NCI-H1417 (cell line): ENCODE measurements at regions not wholly inside any gene's neighbourhood (a gene's known extent, or its start where the extent isn't known, plus 50 kb on each side); places are given as distances from the start of the nearest gene placed in this dataset.
"Not testable (repeated sequence)": the region's sequence is repeated elsewhere in the genome, so short reads cannot be mapped to it uniquely, and the experiment has no call there.

ENCODE experiments used
- DNase-seq, 3 experiments: peaks; one replicate each; lab custom pipeline; 2025; lab: John Stamatoyannopoulos, UW

DNA sequence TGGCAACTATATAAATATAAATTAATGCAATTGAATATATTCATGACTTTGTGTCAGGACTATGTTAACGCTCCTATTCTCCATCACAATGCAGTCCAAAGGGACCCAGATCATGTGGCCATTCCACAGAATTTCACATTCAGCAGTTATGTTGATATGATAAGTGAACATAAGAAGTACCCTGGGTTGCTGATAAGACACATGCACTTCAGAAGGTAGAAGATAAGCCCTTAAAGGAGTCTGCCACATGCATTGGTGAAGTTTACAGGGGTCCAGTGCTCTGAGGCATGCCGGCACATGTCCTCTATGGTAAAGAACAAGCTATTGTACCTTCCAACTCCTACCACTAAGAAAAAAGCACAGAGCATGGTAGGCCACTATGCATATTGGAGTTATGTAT is 76.4 kb downstream of the PHAX start:
- no peak for DNase-seq

DNA sequence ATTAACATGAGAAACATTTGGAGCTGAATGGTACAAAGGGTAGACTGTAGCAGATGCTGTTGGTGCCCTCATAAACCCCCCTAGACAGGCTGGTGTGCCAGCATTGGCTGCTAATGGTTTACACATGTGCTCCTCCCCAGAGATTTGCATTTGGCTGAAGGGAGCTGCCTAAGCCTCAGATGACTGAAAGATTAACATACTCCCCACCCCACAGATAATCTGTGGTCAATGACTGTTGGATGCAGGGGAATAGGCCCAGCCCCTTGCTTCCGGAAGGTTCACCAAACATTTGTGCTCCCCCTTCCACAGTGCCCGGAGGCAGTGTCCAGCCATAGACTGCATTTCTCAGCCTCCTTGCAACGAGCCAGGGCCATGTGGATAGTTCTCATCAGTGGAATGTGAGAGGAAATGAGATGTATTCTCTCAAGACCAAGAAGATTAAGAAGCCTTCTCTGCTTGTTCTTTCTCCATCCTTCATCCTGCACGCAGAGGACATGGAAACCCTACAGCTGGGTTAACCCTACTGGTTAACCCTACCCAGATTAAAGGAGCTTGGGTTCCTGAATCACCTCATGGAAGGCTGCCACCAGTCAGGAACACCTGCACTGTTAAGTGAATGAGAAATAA is 79.6 kb downstream of the PHAX start:
- DNase-seq = no peak

DNA sequence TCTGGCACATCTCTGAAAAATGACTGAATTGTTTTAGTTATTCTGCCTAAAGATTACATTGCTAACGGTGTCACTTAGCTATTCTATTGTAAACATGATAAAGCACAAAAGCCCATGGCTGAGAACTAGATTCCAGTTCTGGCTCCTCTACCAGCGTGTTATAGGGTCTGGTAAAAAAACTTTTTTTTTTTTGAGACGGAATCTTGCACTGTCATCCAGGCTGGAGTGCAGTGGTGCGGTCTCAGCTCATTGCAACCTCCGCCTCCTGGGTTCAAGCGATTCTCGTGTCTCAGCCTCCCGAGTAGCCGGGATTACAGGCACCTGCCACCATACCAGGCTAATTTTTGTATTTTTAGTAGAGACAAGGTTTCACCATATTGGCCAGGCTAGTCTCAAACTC is 80.6 kb downstream of the PHAX start:
- DNase-seq = not testable (repeated sequence)

DNA sequence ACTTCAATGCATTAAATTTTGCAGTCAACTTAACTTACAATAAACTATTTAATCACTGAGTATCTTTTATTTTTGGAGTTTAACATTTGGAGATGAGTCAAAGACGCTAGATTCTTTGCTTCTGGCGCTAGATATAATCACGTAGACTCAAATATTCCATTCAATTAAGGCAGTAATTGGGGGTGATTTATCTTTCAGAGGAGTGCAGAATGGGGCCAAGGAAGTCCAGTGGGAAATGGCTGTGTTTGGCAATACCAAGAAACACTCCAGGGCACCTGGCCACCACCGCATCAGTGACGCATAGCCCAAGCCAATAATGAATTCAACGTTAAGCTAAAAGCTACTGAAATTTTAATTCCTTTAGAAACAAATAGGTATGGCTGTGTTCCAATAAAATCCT is 81.2 kb downstream of the PHAX start:
- DNase-seq = no peak

DNA sequence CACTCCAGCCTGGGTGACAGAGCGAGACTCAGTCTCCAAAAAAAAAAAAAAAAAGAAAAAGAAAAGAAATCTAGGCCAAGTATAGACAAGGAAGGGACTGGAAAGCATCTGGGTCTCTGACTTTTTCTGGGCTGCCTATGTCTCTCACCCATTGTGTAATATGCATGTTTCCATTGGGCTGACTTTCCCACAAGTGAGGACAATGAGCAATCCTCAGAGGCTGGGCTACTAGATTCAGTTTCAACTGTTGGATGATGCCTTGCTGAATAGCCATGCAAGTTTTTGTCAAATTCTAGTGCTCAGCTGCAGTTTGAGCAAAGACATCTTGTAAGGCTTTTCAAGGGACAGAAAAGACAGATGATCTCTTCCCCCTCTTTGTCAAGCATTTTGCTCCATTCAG is 82.1 kb downstream of the PHAX start:
- no peak for DNase-seq

DNA sequence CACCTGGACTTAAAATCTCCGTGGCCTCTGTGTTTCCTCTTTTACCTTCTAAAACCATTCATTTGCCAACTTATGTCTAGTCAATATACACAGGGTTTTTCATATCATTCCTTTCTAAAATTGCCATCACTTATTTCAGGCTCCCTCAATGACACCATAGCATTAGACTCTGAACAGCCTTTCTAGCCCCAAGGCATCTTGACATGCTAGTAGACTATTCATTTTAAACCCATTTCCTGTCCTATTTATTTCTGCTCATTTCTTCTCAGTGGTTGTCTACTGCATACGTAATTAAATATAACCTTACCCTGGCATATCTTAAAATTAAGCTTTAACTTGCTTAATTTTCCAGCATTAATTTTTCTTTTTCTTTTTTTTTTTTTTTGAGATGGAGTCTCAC is 83.2 kb downstream of the PHAX start:
- DNase-seq = peak in 1 of 3 experiments; percentile 2

DNA sequence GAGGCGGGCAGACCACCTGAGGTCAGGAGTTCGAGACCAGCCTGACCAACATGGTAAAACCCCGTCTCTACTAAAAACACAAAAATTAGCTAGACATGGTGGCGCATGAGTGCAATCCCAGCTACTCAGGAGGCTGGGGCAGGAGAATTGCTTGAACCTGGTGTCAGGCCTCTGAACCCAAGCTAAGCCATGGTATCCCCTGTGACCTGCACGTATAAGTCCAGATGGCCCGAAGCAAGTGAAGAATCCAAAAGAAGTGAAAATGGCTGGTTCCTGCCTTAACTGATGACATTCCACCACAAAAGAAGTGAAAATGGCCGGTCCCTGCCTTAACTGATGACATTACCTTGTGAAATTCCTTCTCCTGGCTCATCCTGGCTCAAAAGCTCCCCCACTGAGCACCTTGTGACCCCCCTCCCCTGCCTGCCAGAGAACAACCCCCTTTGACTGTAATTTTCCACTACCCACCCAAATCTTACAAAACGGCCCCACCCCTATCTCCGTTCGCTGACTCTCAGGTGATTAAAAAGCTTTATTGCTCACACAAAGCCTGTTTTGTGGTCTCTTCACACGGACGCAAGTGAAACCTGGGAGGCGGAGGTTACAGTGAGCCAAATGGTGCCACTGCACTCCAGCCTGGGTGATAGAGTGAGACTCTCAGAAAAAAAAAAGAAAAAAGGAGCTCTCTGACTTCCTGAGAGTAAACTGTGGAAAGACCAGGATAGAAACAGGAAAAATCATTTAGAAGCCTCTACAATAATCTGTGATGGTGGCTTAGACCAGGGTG is 84.1 kb downstream of the PHAX start:
- not testable (repeated sequence) for DNase-seq

DNA sequence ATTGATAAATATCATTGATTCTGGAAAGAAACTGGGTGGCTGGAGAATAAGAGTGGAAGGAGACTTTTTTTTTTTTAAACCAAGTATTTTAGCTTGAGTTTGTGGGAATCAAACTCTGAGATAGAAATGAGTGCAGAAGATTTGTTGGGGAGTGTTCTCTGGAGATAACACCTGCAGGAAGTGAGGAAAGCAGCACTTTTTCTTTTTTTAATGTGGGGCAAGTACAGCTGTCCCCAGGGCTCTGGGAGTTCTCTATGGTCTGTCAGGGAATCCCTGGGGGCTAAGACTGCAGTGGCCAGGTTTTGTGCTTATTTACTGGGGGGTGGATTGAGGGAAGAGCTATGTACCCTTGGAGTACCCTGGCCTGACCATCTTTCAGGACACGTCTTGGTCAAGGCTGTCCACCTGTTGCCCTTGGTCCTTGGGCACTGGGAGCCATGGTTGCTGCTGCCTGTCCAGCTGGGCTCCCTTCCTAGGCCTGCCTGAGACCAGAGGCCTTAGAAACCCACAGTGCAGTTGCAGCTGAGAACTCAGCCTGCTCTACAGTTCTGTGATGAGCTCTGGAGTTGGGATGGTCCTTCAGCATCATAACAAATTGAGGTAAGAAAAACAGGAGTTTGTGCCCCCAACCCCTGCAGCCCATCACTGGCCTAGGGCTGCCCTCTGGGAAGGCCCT is 85.8 kb downstream of the PHAX start:
- no peak for DNase-seq

DNA sequence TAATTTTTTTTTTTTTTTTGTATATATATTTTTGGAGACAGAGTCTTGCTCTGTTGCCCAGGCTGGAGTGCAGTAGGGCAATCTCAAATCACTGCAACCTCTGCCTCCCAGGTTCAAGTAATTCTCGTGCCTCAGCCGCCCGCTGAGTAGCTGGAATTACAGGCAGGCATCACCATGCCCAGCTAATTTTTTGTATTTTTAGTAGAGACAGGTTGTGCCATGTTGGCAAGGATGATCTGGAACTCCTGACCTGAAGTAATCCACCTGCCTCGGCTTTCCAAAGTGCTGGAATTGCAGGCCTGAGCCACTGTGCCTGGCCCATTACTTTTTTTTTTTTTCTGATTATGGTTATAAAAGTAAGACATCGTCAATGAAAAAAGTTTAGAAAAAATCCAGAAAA is 84.0 kb upstream of the LMNB1 start:
- DNase-seq = no peak

DNA sequence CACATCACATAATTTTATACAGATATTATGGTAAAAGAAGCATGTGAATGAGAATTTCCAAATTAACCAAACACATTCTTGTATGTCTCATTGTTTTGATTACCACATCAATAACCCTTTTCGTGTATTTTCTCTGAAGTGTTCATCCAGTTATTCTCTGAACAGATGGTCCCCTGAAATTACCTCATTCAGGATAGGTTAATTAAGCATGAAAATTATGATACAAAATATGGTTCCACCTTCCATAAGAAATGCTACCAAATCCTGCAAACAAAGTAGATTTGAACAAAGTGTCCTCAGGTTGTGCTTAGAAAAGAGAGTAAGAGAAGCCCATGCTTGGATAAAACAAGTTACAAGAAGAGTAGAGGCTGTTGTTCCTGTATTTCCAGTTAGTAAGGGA is 83.1 kb upstream of the LMNB1 start:
- no peak for DNase-seq

DNA sequence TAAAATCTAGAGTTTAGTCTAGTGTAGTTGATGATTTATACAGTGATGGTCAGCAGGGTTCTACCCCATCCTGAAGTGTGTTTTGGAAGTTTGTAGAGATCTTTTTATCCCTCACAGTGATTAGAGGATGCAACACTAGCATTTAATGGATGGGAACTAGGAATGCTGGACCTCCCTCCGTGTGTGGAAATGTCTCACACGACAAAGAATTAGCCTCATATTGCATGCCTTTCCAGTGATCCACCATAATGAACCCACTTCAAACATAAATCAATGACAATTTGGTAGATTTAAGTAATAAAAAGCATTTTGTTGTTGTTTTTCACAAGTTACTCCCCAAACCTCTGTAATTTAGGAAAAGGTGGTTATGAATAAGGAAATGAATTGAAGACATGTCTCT is 82.5 kb upstream of the LMNB1 start:
- no peak for DNase-seq

DNA sequence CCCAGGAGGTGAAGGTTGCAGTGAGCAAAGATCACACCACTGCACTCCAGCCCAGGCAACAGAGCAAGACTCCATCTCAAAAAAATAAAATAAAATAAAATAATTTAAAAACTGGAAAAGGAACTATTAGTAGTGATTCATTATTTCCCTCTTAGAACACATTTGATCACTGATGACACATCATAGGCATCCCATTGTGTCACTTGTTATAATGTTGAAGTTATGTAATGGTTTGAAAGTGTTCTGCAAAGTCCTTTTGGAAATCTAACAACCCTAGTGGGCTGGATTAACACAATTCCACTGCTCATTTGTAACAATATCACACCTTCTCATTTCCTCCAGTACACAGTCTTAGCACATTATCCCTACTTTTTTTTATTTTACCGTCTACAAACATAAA is 81.8 kb upstream of the LMNB1 start:
- no peak for DNase-seq

DNA sequence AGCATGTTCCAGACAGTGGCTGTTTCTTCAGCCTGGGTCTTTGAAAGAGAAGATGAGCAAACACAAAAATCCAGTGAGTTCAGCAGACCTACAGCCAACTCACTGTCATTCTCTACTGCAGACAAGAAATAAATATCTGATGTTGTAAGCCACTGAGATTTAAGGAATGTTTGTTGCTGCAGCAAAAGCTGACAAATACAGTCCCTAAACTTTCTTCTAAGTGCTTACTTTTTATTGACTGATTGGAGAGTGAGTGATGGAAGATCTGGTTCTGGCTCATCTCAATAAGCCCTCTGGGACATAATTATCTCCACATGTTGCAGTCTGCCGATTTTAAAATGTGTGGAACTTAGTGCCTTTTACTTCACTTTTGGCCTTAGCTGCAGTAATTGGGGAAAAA is 69.9 kb upstream of the LMNB1 start:
- DNase-seq = no peak

DNA sequence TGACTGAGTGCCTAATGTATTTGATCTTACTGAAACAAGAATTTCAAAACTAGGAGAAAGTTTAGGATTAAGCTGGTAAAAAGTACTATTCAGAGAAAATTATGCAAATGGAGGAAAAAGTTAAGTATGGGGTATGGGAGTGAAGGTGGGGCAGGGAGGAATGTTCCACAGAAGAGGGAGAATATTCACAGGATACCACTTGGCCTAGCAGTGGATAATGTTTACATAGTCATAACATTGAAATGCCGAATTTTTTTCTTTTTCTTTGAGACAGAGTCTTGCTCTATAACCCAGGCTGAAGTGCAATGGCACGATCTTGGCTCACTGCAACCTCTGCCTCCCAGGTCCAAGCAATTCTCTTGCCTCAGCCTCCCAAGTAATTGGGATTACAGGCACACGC is 61.2 kb upstream of the LMNB1 start:
- no peak for DNase-seq

DNA sequence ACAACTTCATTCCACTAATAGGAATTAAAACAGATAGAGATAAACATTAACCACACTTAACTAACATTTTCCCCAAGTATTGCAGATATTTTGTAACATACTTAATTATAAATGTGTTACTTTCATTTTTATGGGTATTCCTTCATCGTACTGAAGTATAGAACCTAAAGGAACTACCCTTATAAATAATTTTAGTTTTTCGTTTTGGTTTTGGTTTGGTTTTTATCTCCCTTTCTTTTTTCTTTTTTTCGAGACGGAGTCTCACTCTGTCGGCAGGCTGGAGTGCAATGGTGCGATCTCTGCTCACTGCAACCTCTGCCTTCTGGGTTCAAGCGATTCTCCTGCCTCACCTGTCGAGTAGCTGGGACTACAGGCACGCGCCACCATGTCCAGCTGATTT is 60.1 kb upstream of the LMNB1 start:
- DNase-seq = no peak

DNA sequence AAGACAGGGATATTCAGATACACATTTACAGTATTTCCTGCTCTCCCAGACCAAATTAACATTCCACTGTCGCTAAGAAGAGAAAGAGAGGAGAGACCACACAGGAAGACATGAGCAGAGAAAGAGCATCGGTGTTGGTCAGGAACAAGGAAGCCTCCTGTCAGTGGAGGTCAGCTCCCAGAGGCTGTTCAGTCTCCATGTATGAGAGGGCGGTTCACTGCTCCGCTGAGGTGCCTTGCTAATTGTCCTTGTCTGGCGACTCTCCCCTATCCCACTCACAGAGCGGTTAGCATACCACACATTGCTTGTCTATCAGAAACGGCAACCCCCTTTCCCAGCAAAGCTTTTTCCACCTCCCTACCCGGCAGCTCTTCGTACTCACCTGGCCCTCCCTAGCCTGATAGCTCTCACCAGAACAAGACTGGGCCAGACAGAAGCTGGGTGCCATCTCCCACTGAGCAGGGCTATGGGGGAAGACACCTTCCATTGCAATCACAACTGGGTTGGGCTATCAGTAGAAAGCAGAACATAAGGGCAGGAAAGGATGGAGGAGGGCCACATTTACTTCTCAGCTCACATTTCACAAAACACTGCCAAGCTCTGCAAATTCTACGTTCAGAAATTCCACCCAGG is 58.6 kb upstream of the LMNB1 start:
- DNase-seq = no peak

DNA sequence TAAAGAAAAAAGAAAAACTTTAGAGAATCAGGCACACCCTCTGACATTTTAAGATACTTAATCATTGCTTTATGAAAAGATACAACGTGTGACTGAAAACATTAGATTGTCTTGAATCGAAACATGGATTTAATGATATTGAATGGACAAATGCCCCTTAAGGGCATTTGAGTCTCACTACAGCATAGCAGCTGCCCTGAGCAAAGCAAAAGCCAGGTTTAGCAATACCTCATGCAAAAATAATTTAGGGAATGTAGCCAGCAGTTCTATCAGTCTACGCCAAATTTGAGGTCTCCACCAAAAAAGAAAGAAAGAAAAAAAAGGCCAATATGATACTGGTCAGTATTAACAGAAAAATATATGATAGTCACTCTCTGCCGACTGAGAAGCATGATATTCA is 56.6 kb upstream of the LMNB1 start:
- no peak for DNase-seq

DNA sequence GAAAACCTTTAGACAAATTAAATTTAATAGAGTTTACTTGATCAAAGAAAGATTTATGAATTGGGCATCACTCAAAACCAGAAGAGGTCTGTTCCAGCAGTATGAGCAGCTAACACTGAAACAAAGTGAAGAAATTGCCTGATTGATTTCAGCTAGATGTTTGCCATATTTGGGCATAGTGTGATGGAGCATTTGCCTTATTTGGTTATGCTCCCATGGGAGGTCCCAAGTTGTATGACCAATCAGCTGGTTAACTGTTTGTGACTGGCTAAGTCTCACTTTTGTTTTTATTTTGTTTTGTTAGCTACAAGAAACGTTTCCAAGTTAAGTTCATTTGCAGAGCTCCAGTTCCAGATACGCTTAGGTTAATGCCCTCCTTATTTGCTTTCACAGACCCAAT is 53.3 kb upstream of the LMNB1 start:
- DNase-seq = no peak
